IPS-15b (cell line): ENCODE measurements at regions not wholly inside any gene's neighbourhood (a gene's known extent, or its start where the extent isn't known, plus 50 kb on each side); places are given as distances from the start of the nearest gene placed in this dataset.

Experiments used
- H3K27me3 ChIP-seq: one replicate; pipeline ENCODE4 v1.6.1; 2013; ENCODE audit warnings: low read length; ENCODE audit not compliant: control insufficient read depth, insufficient read depth
- H3K36me3 ChIP-seq: one replicate; pipeline ENCODE4 v1.6.1; 2013; ENCODE audit warnings: low read length; ENCODE audit not compliant: control insufficient read depth, insufficient read depth
- H3K4me1 ChIP-seq: one replicate; pipeline ENCODE4 v1.6.1; 2013; ENCODE audit warnings: mild to moderate bottlenecking, low read length; ENCODE audit not compliant: control insufficient read depth, insufficient read depth
- H3K4me3 ChIP-seq: one replicate; pipeline ENCODE4 v1.5.1; 2013; ENCODE audit warnings: low read depth, low read length
- H3K9ac ChIP-seq: one replicate; pipeline ENCODE4 v1.6.1; 2013; ENCODE audit warnings: low read depth, mild to moderate bottlenecking, low read length
- H3K9me3 ChIP-seq: one replicate; pipeline ENCODE4 v1.6.1; 2013; ENCODE audit warnings: mild to moderate bottlenecking, low read length; ENCODE audit not compliant: control insufficient read depth, insufficient read depth

DNA sequence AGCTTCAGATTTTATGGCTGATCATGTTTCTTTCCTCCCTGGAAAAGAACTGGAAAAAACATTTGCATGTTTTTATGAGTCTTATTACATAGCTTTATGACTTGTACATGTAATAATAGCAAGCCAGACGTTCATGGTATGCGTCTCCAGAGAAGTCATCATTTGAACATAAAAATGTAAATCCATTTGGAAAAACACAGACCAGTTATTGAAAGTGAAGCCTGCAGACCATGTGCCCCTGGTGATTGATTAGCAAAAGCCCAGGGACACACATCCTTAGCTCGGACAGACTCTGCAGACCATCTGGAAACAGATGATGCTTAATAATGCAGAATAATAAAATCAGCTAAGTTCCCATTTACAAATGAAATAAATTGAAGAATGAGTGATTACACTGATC, 283.1 kb downstream of the TDRD15 start:
- Histone ChIP-seq H3K4me3 (no peak overlapping the region), H3K36me3 (no peaks in the 10 kb centered on the region), H3K4me1 (no peaks in the 10 kb centered on the region), H3K9ac (no peak overlapping the region), H3K9me3 (no peaks in the 10 kb centered on the region), H3K27me3 (no peaks in the 10 kb centered on the region)

DNA sequence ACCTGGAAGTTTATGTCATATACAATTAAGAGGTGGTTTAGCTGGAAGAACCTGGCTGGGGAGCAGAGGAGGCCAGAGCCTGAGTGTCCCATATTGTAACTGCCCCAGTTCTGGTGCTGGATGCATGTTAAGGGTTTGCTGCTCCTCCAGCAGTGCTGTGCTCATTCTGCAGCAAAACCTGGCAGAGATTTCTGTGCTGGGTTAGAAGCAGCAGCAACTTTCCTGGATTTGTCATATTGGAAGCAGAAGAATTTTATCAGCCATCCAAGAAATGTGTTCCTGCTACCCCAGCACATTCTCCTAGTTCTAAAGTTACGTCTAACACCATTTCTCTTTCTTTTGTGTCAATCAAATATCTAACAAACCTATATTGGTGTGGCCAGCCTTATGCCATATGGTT, 284.1 kb downstream of the TDRD15 start:
- H3K9me3 ChIP-seq = no peaks in the 10 kb centered on the region
- no peaks in the 10 kb centered on the region for H3K4me1 ChIP-seq
- H3K9ac ChIP-seq = no peak overlapping the region

DNA sequence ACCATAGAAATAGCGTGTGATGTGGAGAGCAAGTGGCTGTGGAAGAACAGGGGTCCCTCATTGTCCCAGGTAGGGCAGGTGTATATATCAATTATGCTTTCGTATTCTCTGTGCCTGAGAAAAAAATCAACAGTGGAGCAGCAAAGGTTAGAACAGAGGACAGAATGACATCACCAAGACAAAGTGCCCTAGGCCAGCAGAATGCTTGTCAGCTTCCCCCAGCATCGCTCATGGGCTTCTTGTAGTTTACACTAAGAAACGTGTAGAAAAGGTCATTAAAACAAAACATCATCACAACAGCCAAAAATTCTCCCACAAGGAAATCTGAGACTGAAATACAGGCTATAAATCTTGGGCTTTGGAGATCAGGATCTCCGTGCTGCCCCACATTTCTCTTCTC, 288.0 kb downstream of the TDRD15 start:
- no peaks in the 10 kb centered on the region for H3K36me3 ChIP-seq
- H3K9ac ChIP-seq = no peak overlapping the region
- no peaks in the 10 kb centered on the region for H3K9me3 ChIP-seq
- H3K4me1 ChIP-seq = no peaks in the 10 kb centered on the region
- no peaks in the 10 kb centered on the region for H3K27me3 ChIP-seq
- no peak overlapping the region for H3K4me3 ChIP-seq

More for the DNA sequence above, 284.1 kb downstream of the TDRD15 start:
- no peak overlapping the region for H3K4me3 ChIP-seq
- no peaks in the 10 kb centered on the region for H3K36me3 ChIP-seq
- H3K27me3 ChIP-seq = no peaks in the 10 kb centered on the region

DNA sequence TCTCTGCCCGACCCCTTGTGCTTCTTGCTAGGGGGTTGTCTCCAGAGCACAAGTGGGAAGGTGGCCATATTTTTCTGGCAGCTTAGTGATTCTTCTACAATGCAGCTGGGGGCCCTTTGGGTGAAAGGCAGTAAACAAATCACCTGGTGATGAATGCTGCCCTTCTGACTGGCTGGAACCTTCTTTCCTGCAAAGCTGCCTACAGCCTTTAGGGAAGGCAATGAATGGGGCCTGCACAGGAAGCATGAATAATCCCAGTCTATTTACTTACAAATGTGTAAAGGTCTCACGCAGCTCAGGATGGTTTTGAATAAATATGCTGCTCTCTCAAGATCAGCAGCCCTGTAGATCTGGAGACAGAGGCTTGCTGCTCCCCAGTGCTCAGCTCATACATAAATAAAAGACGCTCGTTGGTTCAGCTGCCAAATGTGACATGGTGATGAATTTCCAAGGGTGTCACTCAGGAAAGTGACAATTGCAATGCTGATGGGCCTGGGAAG, 289.2 kb downstream of the TDRD15 start:
- no peaks in the 10 kb centered on the region for H3K4me1 ChIP-seq
- H3K36me3 ChIP-seq = no peaks in the 10 kb centered on the region
- no peak overlapping the region for H3K9ac ChIP-seq
- H3K27me3 ChIP-seq = no peaks in the 10 kb centered on the region
- H3K9me3 ChIP-seq = no peaks in the 10 kb centered on the region
- no peak overlapping the region for H3K4me3 ChIP-seq

DNA sequence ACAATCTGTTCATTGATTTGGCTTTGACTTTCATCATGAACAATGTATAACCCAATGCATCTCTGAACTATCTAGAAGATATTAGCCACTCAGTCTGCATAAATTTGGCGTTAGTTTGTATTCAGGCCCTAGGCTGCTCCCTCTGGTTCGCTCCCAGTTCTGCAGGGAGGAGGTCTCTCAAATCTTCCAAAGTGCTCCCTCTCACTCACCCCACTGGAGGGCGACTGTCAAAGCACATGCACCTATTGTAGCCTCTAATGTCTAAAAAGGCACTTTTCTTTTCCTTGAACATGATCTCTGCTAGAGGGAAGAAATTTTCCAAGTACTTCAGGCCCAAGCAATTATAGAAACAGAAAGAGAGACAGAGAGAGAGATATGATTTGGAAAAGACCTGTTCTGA, 291.5 kb downstream of the TDRD15 start:
- H3K4me1 ChIP-seq = no peaks in the 10 kb centered on the region
- H3K9me3 ChIP-seq = no peaks in the 10 kb centered on the region
- no peaks in the 10 kb centered on the region for H3K36me3 ChIP-seq
- no peak overlapping the region for H3K4me3 ChIP-seq
- no peaks in the 10 kb centered on the region for H3K27me3 ChIP-seq
- no peak overlapping the region for H3K9ac ChIP-seq

DNA sequence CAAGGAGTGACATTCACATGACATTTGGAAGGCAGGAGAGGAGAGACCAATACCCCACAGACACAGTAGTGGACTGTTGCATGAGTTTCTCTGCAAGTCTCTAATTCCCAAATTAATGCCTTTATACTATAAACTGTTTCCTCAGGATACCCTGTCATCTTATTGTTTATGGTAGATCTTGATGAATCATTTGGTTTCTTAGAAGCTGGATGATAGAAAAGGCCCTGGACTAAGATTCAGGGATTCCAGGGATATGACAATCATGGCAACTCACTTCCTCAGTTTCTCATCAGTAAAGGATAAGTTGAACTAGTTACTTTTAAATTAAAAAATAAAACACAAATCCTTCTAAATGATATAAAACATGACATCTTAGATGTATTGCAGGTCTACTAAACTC, 292.5 kb downstream of the TDRD15 start:
- Histone ChIP-seq H3K4me3 (no peak overlapping the region), H3K4me1 (no peaks in the 10 kb centered on the region), H3K27me3 (no peaks in the 10 kb centered on the region), H3K36me3 (no peaks in the 10 kb centered on the region), H3K9me3 (no peaks in the 10 kb centered on the region), H3K9ac (no peak overlapping the region)

DNA sequence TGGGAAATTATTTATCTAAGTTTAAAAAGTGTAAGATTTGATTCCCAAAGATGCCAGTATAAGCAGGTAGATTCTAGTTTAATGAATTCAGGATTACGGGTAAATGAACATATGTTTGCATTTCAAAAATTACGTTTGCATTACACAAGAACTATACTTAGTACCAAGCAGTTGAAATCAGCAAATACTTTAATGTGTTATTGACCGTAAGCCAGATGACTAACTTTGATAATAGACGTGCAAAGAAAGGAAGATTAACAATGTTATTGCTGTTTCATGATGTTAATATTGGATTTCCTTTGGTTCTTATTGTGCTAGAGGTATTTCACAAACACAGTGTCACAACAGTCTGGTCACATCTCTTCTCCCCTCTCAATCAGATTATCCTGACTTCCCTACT, 294.7 kb downstream of the TDRD15 start:
- Histone ChIP-seq H3K9ac (no peak overlapping the region), H3K4me1 (no peaks in the 10 kb centered on the region), H3K4me3 (no peak overlapping the region), H3K27me3 (no peaks in the 10 kb centered on the region), H3K9me3 (no peaks in the 10 kb centered on the region), H3K36me3 (peaks cover 4% of the 10 kb centered on the region)

DNA sequence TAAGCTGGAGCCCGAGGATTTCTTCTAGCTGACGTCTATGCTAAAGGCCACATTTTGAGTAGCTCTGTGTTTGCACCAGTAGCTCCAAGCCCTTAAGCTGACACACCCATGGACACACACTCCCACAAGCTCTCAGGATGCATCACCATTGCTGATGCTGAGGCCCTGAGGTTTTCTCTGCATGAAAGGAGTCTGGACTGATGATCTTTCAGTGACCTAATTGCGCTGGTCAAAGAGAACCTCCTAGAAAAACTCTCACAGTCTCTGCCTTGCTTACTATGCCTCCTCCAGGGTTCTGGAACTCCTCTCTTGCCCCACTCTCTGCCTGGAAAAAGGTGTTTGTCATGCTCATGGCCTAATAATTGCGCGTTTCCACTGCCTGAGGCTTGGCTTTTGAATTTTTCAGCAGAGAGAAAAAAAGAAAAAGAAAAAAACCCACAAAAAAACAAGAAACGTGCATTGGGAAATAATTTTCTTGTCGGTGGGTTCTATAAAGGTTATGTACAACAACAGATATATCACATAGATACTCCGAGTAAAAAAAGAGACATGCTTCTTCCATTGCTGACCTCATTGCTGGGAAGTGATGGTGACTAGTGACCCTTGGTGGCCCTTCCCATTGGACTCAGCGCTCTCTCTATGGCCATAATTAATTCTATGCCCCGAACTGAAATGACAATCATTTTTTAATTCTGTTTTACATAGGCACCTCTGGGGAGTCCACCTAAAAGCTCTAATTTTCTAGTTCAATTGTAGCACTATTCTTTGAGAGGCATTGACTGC, 297.0 kb downstream of the TDRD15 start:
- H3K4me3 ChIP-seq = no peak overlapping the region
- no peaks in the 10 kb centered on the region for H3K4me1 ChIP-seq
- peaks cover 4% of the 10 kb centered on the region for H3K36me3 ChIP-seq
- H3K27me3 ChIP-seq = no peaks in the 10 kb centered on the region
- H3K9ac ChIP-seq = no peak overlapping the region
- no peaks in the 10 kb centered on the region for H3K9me3 ChIP-seq

DNA sequence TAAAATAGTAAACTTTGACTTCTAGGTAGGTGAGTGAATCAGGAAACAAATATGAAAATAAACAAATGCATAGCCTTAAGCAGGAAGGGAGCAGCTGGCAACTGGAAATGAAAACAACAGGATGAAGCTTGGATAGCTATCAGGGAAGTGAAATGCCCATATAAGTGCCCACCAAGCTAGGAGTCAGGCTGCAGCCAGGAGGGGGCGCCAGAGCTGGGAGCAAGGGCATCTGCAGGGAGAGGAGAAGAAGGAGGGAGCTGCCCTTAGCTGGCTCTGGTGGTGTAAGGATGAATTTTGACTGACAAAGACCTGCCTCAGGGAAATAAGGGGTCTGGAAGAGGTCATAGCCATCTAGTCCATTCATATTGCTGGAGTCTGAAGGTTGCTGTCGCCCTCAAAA, 298.3 kb downstream of the TDRD15 start:
- Histone ChIP-seq H3K27me3 (no peaks in the 10 kb centered on the region), H3K36me3 (peaks cover 4% of the 10 kb centered on the region), H3K4me3 (no peak overlapping the region), H3K9me3 (no peaks in the 10 kb centered on the region), H3K4me1 (no peaks in the 10 kb centered on the region), H3K9ac (no peak overlapping the region)

DNA sequence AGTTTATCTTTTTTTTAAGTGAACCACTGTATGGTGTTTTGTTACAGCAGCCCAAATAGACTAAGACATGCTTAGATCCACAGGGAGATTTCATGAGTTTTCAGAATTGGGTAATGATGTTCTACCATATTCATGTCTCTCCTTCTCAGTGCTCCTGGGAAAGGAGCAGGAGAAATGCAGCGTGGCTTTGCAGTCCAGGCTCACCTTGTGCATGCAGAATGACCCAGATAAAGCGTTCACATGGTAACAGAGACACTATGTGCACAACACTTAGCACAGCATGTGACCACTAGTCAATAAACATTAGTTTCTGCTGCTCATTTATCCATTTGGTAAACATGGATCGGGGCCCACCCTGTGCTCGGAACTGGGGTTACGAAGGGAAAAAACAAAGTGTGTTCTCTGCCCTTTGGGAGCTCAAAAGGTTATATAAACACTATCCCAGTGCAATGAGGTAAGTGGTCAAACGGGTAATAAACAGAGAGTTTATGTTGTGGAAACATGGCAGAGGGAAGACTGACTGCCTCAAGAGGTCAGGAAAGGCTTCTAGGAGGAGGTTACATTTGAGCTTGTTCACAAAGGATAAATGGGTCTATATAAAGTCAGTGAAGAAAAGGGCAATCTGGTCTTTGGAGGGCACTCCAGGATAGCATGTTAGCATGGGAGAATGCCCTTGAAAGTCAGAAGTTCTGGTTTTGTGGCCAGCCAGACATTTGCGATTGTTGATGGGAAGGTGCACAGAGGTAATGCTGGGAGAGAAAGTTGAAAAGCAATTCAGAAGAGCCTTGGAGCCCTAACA, 299.2 kb downstream of the TDRD15 start:
- no peaks in the 10 kb centered on the region for H3K27me3 ChIP-seq

DNA sequence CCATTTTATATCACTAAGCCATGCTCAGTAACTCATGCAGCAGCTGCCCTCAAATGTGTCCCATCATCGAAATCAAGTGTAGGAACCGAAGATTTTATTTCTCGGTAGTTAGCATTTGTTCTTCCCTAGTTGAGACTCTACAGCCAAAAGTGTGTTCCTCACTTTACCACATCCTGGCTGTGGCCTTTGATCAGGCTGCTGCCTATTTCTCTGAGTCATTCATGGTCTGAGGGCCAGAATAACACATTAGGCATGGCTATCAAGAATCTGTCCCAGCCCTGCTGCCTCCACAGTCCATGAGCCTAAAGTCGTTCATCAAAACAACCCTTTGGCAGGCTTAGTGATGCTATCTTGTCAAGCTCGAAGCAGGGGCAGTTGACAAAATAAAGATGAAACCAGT, 300.1 kb downstream of the TDRD15 start:
- H3K4me1 ChIP-seq = no peaks in the 10 kb centered on the region
- H3K4me3 ChIP-seq = no peak overlapping the region
- no peaks in the 10 kb centered on the region for H3K9me3 ChIP-seq
- H3K27me3 ChIP-seq = no peaks in the 10 kb centered on the region
- H3K36me3 ChIP-seq = peaks cover 4% of the 10 kb centered on the region
- no peak overlapping the region for H3K9ac ChIP-seq

More for the DNA sequence above, 299.2 kb downstream of the TDRD15 start:
- H3K4me3 ChIP-seq = no peak overlapping the region
- no peak overlapping the region for H3K9ac ChIP-seq
- no peaks in the 10 kb centered on the region for H3K4me1 ChIP-seq
- peaks cover 4% of the 10 kb centered on the region for H3K36me3 ChIP-seq
- no peaks in the 10 kb centered on the region for H3K9me3 ChIP-seq

DNA sequence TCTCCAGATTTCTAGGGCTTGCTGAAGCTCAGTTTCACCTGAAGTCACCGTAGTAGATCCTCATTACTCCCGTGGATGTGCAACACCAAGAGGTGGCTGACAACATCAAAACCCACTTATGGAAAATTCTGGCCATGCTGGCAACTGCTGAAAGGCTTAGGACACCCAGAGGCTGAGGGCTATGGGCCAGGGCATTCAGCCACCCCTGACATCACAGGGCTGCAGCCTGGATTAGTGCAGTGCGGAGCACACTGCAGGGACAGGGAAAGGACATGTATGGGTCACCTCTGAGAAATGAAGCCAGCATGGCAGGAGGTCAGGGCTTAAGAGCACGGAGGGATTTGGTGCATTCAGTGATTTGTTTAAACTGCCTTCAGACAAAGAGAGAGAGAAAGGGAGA, 300.6 kb downstream of the TDRD15 start:
- H3K4me3 ChIP-seq = no peak overlapping the region
- H3K9me3 ChIP-seq = no peaks in the 10 kb centered on the region
- no peaks in the 10 kb centered on the region for H3K27me3 ChIP-seq
- no peaks in the 10 kb centered on the region for H3K4me1 ChIP-seq
- no peak overlapping the region for H3K9ac ChIP-seq
- peaks cover 4% of the 10 kb centered on the region for H3K36me3 ChIP-seq
